ENCODE measurements at regions not wholly inside any gene's neighbourhood (a gene's known extent, or its start where the extent isn't known, plus 50 kb on each side); places are given as distances from the start of the nearest gene placed in this dataset.

- no peak for ATAC-seq
Observed at GRCh38 chr22:48144318-48144717, 1381.9 kb downstream of the TBC1D22A start.

More at GRCh38 chr22:48144318-48144717, 1381.9 kb downstream of the TBC1D22A start:
- no peaks in the 10 kb centered on the region for H3F3A ChIP-seq (replicated peaks; ENCODE audit: low read depth)
- H3K36me3 Mint-ChIP-seq (ENCODE audit: low read depth) = no peaks in the 10 kb centered on the region
- DNase-seq (ENCODE audit: low spot score) = no peak
- no peak overlapping the region for H2AFZ ChIP-seq
- no peaks in the 10 kb centered on the region; the same call in 1 of the 2 replicates for H3K4me1 ChIP-seq (ENCODE audit: insufficient read depth)
- H3K27ac ChIP-seq (ENCODE audit: low read depth) = no peak overlapping the region
- no peak overlapping the region for H3K4me3 Mint-ChIP-seq
- no peaks in the 10 kb centered on the region for H3K36me3 ChIP-seq (ENCODE audit: insufficient read depth)
- no peak overlapping the region for H3K4me2 ChIP-seq
- no peaks in the 10 kb centered on the region for H3K9me2 ChIP-seq (ENCODE audit: insufficient read depth)
- H3K9me3 Mint-ChIP-seq = no peaks in the 10 kb centered on the region
- peaks cover 18% of the 10 kb centered on the region for H3K27me3 Mint-ChIP-seq (ENCODE audit: insufficient read depth, low read depth, poor library complexity)
- H3K27me3 ChIP-seq (ENCODE audit: insufficient read depth) = no peaks in the 10 kb centered on the region
- H3K4me3 ChIP-seq = no peak overlapping the region
- H3K79me2 ChIP-seq (replicated peaks; ENCODE audit: insufficient read depth) = no peaks in the 10 kb centered on the region
- no peaks in the 10 kb centered on the region for H4K20me1 ChIP-seq (replicated peaks; ENCODE audit: insufficient read depth)
- no peak overlapping the region for H3K27ac Mint-ChIP-seq
- H3K4me1 Mint-ChIP-seq = peaks cover 27% of the 10 kb centered on the region
- no peak for TF ChIP-seq ZNF331 (CRISPR knock-in tag; IDR thresholded peaks at IDR 0.05; ENCODE audit: low read depth)
- TF ChIP-seq POLR2AphosphoS5 (IDR thresholded peaks at IDR 0.05; ENCODE audit: low read depth) = no peak
- TF ChIP-seq CREB1 (CRISPR knock-in tag; IDR thresholded peaks at IDR 0.05; ENCODE audit: low read depth) = no peak
- no peak for TF ChIP-seq ZNF114 (CRISPR knock-in tag; IDR thresholded peaks at IDR 0.05)
- TF ChIP-seq CTCF (conservative IDR thresholded peaks at IDR 0.05; ENCODE audit: low read depth in 2 of 2) = no peak
- TF ChIP-seq EZH2phosphoT487 (IDR thresholded peaks at IDR 0.05; ENCODE audit: unreplicated experiment) = no peak
- no peak for TF ChIP-seq ETS1 (IDR thresholded peaks at IDR 0.05)
- TF ChIP-seq EZH2 (IDR thresholded peaks at IDR 0.05; ENCODE audit: low read depth, unreplicated experiment) = no peak
- TF ChIP-seq JUNB (IDR thresholded peaks at IDR 0.05; ENCODE audit: unreplicated experiment) = no peak
- no peak for TF ChIP-seq NANOG (IDR thresholded peaks at IDR 0.05; ENCODE audit: borderline replicate concordance)
- TF ChIP-seq, protein P1, sequence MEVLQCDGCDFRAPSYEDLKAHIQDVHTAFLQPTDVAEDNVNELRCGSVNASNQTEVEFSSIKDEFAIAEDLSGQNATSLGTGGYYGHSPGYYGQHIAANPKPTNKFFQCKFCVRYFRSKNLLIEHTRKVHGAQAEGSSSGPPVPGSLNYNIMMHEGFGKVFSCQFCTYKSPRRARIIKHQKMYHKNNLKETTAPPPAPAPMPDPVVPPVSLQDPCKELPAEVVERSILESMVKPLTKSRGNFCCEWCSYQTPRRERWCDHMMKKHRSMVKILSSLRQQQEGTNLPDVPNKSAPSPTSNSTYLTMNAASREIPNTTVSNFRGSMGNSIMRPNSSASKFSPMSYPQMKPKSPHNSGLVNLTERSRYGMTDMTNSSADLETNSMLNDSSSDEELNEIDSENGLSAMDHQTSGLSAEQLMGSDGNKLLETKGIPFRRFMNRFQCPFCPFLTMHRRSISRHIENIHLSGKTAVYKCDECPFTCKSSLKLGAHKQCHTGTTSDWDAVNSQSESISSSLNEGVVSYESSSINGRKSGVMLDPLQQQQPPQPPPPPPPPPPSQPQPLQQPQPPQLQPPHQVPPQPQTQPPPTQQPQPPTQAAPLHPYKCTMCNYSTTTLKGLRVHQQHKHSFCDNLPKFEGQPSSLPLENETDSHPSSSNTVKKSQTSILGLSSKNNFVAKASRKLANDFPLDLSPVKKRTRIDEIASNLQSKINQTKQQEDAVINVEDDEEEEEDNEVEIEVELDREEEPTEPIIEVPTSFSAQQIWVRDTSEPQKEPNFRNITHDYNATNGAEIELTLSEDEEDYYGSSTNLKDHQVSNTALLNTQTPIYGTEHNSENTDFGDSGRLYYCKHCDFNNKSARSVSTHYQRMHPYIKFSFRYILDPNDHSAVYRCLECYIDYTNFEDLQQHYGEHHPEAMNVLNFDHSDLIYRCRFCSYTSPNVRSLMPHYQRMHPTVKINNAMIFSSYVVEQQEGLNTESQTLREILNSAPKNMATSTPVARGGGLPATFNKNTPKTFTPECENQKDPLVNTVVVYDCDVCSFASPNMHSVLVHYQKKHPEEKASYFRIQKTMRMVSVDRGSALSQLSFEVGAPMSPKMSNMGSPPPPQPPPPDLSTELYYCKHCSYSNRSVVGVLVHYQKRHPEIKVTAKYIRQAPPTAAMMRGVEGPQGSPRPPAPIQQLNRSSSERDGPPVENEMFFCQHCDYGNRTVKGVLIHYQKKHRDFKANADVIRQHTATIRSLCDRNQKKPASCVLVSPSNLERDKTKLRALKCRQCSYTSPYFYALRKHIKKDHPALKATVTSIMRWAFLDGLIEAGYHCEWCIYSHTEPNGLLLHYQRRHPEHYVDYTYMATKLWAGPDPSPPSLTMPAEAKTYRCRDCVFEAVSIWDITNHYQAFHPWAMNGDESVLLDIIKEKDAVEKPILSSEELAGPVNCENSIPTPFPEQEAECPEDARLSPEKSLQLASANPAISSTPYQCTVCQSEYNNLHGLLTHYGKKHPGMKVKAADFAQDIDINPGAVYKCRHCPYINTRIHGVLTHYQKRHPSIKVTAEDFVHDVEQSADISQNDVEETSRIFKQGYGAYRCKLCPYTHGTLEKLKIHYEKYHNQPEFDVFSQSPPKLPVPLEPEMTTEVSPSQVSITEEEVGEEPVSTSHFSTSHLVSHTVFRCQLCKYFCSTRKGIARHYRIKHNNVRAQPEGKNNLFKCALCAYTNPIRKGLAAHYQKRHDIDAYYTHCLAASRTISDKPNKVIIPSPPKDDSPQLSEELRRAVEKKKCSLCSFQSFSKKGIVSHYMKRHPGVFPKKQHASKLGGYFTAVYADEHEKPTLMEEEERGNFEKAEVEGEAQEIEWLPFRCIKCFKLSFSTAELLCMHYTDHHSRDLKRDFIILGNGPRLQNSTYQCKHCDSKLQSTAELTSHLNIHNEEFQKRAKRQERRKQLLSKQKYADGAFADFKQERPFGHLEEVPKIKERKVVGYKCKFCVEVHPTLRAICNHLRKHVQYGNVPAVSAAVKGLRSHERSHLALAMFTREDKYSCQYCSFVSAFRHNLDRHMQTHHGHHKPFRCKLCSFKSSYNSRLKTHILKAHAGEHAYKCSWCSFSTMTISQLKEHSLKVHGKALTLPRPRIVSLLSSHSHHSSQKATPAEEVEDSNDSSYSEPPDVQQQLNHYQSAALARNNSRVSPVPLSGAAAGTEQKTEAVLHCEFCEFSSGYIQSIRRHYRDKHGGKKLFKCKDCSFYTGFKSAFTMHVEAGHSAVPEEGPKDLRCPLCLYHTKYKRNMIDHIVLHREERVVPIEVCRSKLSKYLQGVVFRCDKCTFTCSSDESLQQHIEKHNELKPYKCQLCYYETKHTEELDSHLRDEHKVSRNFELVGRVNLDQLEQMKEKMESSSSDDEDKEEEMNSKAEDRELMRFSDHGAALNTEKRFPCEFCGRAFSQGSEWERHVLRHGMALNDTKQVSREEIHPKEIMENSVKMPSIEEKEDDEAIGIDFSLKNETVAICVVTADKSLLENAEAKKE (CRISPR knock-in tag; IDR thresholded peaks at IDR 0.05) = no peak
- TF ChIP-seq STAT1 (IDR thresholded peaks at IDR 0.05; ENCODE audit: unreplicated experiment) = no peak
- TF ChIP-seq REST (IDR thresholded peaks at IDR 0.05; ENCODE audit: unreplicated experiment) = no peak

All from GM23338 (cell line).